A549 (cell line): ENCODE measurements at regions not wholly inside any gene's neighbourhood (a gene's known extent, or its start where the extent isn't known, plus 50 kb on each side); places are given as distances from the start of the nearest gene placed in this dataset.

Experiments used
- ATAC-seq, 2 experiments: fragments of 200-7000 bp in 1 of 2; fragments of >200 bp in 1 of 2; cut with Nextera tagmentation in 1 of 2; cut with Tn5 transposase in 1 of 2; 3 replicates each; pipeline versions ENCODE4 v1.8.0 to v1.9.1; 2018 to 2020; ENCODE audit warnings: mild to moderate bottlenecking in 1 of 2, moderate library complexity in 1 of 2
- CTCF ChIA-PET: fragments of 300-600 bp; sonication (Branson Sonifier 250); formaldehyde crosslinking; extraction: SDS; loops from one replicate; lab custom pipeline; 2021; ENCODE audit warnings: antibody characterized with exemption, inconsistent platforms; lab: Yijun Ruan, JAX
- POLR2A ChIA-PET: fragments of 350-600 bp; formaldehyde crosslinking; extraction: SDS; loops from one replicate; lab custom pipeline; 2021; ENCODE audit warnings: antibody characterized with exemption, inconsistent platforms; lab: Yijun Ruan, JAX
- DNase-seq, 2 experiments: peaks; one replicate each; pipeline versions ENCODE4 v3.0.0 to v3.0.0-alpha.2; 2011 to 2016; ENCODE audit warnings: low read depth in 1 of 2, low spot score in 1 of 2
- FAIRE-seq: peaks from 2 replicates; lab custom pipeline; 2011; peaks lifted over from hg19 to GRCh38; lab: Jason Lieb, UNC
- H3K27ac ChIP-seq, 2 experiments: fragments of >200 bp; sonication (Bioruptor Twin); formaldehyde crosslinking; 3 replicates each; pipeline ENCODE4 v1.5.1; 2016 to 2017
- H3K4me1 ChIP-seq: fragments of >200 bp; sonication (Bioruptor Twin); formaldehyde crosslinking; 3 replicates; pipeline ENCODE4 v1.6.1; 2016
- H3K4me2 ChIP-seq: fragments of >200 bp; sonication (Bioruptor Twin); formaldehyde crosslinking; 3 replicates; pipeline ENCODE4 v1.6.1; 2016
- H3K4me3 ChIP-seq: fragments of >200 bp; sonication (Bioruptor Twin); formaldehyde crosslinking; 3 replicates; pipeline ENCODE4 v1.5.1; 2016
- H3K9me3 ChIP-seq: fragments of >200 bp; sonication (Bioruptor Twin); formaldehyde crosslinking; 3 replicates; pipeline ENCODE4 v1.6.1; 2016
- CBX2 ChIP-seq: fragments of 200-600 bp; sonication (generic); IDR thresholded peaks from 2 replicates; pipeline ENCODE4 v1.6.1; 2016; ENCODE audit warnings: low read depth, mild to moderate bottlenecking, borderline replicate concordance
- CBX8 ChIP-seq: fragments of 200-600 bp; sonication (generic); IDR thresholded peaks from 2 replicates; pipeline ENCODE4 v1.6.1; 2016
- GATA3 ChIP-seq: IDR thresholded peaks from 2 replicates; pipeline ENCODE4 v1.6.1; 2012; ENCODE audit warnings: borderline replicate concordance
- HEYL ChIP-seq: fragments of 250-450 bp; sonication (Bioruptor Pico); IDR thresholded peaks from 2 replicates; pipeline ENCODE4 v1.8.0; 2021; ENCODE audit warnings: mild to moderate bottlenecking, moderate library complexity
- HOXA7 ChIP-seq: fragments of 250-450 bp; sonication (Bioruptor Pico); IDR thresholded peaks from 2 replicates; pipeline ENCODE4 v1.5.0; 2020; ENCODE audit warnings: mild to moderate bottlenecking, moderate library complexity
- HOXB5 ChIP-seq: fragments of 250-450 bp; sonication (Bioruptor Pico); IDR thresholded peaks from 2 replicates; pipeline ENCODE4 v1.5.0; 2020; ENCODE audit warnings: mild to moderate bottlenecking, moderate library complexity
- KDM1A ChIP-seq: fragments of 200-600 bp; sonication (generic); IDR thresholded peaks from 2 replicates; pipeline ENCODE4 v1.6.1; 2016; ENCODE audit warnings: low read depth, mild to moderate bottlenecking
- KDM5A ChIP-seq: fragments of 200-600 bp; sonication (generic); IDR thresholded peaks from 2 replicates; pipeline ENCODE4 v1.6.1; 2016; ENCODE audit warnings: antibody characterized with exemption, mild to moderate bottlenecking
- NFE2L2 ChIP-seq: fragments of 150-350 bp; conservative IDR thresholded peaks from 2 replicates; pipeline ENCODE4 v1.6.1; 2014; ENCODE audit warnings: low read length
- POLR2A ChIP-seq: IDR thresholded peaks from 2 replicates; pipeline ENCODE4 v1.6.1; 2012; ENCODE audit warnings: mild to moderate bottlenecking, low read length
- POLR2AphosphoS2 ChIP-seq: conservative IDR thresholded peaks from 2 replicates; pipeline ENCODE4 v1.6.1; 2012; ENCODE audit warnings: low read length, improper control_type of control experiment, inconsistent platforms
- TFCP2L1 ChIP-seq: fragments of 250-450 bp; sonication (Bioruptor Pico); IDR thresholded peaks from 2 replicates; pipeline ENCODE4 v1.5.0; 2021; ENCODE audit warnings: mild to moderate bottlenecking
- ZNF302 ChIP-seq: fragments of 250-450 bp; sonication (Bioruptor Pico); IDR thresholded peaks from 2 replicates; pipeline ENCODE4 v1.9.0; 2021; ENCODE audit warnings: inconsistent platforms, mild to moderate bottlenecking, moderate library complexity
- ZSCAN20 ChIP-seq: fragments of 250-450 bp; sonication (Bioruptor Pico); IDR thresholded peaks from 2 replicates; pipeline ENCODE4 v1.8.0; 2022; ENCODE audit warnings: mild to moderate bottlenecking, moderate library complexity
- WGBS: methylation state at CpG from one replicate; pipeline ENCODE4 v1.1.6; 2017; ENCODE audit errors: missing lambda C conversion rate; 5-methylcytosine and 5-hydroxymethylcytosine counted together
- TF ChIP-seq, protein P1 (sequence below): fragments of 150-350 bp; IDR thresholded peaks from 2 replicates; pipeline ENCODE4 v1.6.1; 2014; ENCODE audit warnings: low read depth, mild to moderate bottlenecking, low read length
- TF ChIP-seq, protein P2 (sequence below): fragments of 200-600 bp; sonication (generic); IDR thresholded peaks from 2 replicates; pipeline ENCODE4 v1.6.1; 2016; ENCODE audit warnings: antibody characterized with exemption, mild to moderate bottlenecking, moderate library complexity
- TF ChIP-seq, protein P3 (sequence below): fragments of 450-650 bp; IDR thresholded peaks from 2 replicates; pipeline ENCODE4 v1.6.1; 2014; ENCODE audit warnings: antibody characterized with exemption
- TF ChIP-seq, protein P4 (sequence below): fragments of >200 bp; sonication (Bioruptor Twin); formaldehyde crosslinking; IDR thresholded peaks from 2 replicates; pipeline ENCODE4 v1.6.1; 2016
- TF ChIP-seq, protein P5 (sequence below): fragments of >200 bp; sonication (Bioruptor Twin); formaldehyde crosslinking; IDR thresholded peaks from 3 replicates; pipeline ENCODE4 v1.5.1; 2016

DNA sequence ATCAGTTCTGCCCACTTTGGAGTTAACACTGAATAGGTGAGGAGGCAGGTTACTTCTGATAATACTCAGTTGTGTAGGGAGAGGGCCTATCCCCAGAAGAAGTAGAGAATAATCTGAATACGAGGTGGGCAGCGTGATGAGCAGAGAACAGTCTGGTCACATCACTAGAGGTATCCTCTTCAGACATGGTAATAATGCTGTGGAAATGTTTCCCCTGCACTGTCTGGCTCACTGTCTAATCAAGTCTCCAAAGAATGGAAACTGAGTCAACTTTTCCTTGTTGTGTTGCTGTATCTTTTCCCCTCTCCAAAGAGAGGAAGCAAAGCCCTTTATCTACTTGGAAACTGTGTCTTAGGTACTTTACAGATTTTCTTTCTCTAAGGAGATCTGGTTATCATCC lies 110.9 kb upstream of the ANKRD55 start:
- H3K9me3 ChIP-seq, result 0 out of 3 replicates have a peak, but pooled peaks cover 7% of the 10 kb centered on the region
- CTCF ChIA-PET, result no interaction called here
- FAIRE-seq (no peak), DNase-seq (no peak), ATAC-seq (no peak)
- no peak overlapping the region for H3K27ac ChIP-seq
- H3K4me3 ChIP-seq, result no peak overlapping the region
- H3K4me2 ChIP-seq, result no peak overlapping the region
- TF ChIP-seq CBX2 (no peak), HEYL (CRISPR knock-in tag) (no peak), TFCP2L1 (CRISPR knock-in tag) (no peak), HOXB5 (no peak), ZNF302 (no peak), GATA3 (no peak), NFE2L2 (no peak), HOXA7 (CRISPR knock-in tag) (no peak), ZSCAN20 (CRISPR knock-in tag) (no peak)
- TF ChIP-seq, protein P1, sequence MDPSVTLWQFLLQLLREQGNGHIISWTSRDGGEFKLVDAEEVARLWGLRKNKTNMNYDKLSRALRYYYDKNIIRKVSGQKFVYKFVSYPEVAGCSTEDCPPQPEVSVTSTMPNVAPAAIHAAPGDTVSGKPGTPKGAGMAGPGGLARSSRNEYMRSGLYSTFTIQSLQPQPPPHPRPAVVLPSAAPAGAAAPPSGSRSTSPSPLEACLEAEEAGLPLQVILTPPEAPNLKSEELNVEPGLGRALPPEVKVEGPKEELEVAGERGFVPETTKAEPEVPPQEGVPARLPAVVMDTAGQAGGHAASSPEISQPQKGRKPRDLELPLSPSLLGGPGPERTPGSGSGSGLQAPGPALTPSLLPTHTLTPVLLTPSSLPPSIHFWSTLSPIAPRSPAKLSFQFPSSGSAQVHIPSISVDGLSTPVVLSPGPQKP, result no peak
- TF ChIP-seq, protein P2, sequence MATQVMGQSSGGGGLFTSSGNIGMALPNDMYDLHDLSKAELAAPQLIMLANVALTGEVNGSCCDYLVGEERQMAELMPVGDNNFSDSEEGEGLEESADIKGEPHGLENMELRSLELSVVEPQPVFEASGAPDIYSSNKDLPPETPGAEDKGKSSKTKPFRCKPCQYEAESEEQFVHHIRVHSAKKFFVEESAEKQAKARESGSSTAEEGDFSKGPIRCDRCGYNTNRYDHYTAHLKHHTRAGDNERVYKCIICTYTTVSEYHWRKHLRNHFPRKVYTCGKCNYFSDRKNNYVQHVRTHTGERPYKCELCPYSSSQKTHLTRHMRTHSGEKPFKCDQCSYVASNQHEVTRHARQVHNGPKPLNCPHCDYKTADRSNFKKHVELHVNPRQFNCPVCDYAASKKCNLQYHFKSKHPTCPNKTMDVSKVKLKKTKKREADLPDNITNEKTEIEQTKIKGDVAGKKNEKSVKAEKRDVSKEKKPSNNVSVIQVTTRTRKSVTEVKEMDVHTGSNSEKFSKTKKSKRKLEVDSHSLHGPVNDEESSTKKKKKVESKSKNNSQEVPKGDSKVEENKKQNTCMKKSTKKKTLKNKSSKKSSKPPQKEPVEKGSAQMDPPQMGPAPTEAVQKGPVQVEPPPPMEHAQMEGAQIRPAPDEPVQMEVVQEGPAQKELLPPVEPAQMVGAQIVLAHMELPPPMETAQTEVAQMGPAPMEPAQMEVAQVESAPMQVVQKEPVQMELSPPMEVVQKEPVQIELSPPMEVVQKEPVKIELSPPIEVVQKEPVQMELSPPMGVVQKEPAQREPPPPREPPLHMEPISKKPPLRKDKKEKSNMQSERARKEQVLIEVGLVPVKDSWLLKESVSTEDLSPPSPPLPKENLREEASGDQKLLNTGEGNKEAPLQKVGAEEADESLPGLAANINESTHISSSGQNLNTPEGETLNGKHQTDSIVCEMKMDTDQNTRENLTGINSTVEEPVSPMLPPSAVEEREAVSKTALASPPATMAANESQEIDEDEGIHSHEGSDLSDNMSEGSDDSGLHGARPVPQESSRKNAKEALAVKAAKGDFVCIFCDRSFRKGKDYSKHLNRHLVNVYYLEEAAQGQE, result no peak
- TF ChIP-seq, protein P3, sequence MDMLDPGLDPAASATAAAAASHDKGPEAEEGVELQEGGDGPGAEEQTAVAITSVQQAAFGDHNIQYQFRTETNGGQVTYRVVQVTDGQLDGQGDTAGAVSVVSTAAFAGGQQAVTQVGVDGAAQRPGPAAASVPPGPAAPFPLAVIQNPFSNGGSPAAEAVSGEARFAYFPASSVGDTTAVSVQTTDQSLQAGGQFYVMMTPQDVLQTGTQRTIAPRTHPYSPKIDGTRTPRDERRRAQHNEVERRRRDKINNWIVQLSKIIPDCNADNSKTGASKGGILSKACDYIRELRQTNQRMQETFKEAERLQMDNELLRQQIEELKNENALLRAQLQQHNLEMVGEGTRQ, result no peak
- WGBS, result 92% methylated on average over 2 of the region's 2 CpGs
- POLR2A ChIA-PET, result no interaction called here
- H3K4me1 ChIP-seq, result peaks cover 20% of the 10 kb centered on the region

DNA sequence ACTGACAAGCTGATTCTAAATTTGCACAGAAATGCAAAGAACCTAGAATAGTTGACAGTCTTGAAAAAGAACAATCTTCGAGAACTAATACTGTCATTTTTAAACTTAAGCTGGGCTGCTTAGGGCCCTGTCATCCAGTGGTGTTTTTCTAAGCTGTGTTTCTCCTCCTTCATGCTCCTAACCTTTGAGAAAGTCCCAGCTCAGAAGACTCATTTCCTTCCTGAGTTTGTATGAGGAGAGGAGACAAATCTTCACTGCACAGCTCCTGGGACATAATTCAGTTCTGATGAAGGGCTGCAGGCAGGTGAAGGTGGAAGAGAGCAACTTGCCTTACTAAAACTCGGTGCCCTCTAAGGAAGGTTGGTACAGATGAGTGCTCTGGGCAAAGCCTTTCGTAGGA lies 109.5 kb upstream of the ANKRD55 start:
- Histone ChIP-seq H3K4me2 (no peak overlapping the region), H3K4me1 (peaks cover 14% of the 10 kb centered on the region), H3K4me3 (no peak overlapping the region)
- FAIRE-seq (no peak), DNase-seq (no peak)
- CTCF ChIA-PET, result interaction anchor here (1.1 to 1.5 kb wide), 2 partner anchors 9 to 496 kb away, joined by 3 read pairs; no protein-coding TSS in a partner anchor
- 84% methylated on average over 3 of the region's 3 CpGs for WGBS
- POLR2A ChIA-PET, result no interaction called here
- TF ChIP-seq POLR2A, result no peak
- TF ChIP-seq, all 56 proteins: peak for 0
- Histone ChIP-seq H3K27ac (no peak overlapping the region), H3K9me3 (0 out of 3 replicates have a peak, but pooled peaks cover 7% of the 10 kb centered on the region)
- ATAC-seq, result no peak

DNA sequence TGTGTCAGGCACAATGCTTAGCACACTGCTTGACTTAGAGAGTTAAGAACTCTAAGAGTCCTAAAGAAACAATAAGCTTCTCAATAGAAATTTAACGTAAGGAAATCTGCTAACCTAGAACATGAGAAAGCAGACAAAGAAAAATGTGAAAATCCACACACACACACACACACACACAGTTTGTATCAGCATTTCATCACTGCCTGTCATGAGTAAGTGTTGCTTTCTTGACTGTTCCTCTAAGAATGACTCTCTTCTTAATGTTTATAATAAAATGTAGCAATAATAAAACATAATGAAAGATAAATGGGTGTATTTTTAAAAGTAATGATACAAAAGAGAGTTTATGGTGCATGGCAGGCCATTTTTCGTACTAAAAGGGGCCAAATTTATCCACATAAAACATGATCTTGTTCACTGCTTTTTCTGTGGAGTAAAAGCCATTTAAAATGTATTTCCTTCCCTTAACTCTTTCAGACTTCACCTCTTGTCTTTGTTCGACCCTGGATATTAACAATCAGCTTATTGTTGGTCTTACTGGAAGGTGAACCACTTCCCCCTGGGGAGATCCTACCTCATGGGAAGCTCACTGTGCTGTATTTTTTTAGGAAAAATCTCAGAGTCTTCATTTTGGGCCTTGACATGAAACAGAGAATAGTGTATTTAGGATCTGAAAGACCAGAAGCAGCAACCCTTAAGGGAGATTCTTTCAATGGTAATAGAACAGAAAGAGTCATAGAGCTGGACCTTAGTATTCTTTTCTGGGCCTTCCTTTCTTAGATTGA lies 107.3 kb upstream of the ANKRD55 start:
- CTCF ChIA-PET, result interaction anchor here (0.6 to 1.3 kb wide), 2 partner anchors 10 to 44 kb away, joined by 5 read pairs; no protein-coding TSS in a partner anchor
- ATAC-seq (no peak), FAIRE-seq (no peak), DNase-seq (no peak)
- no peaks in the 10 kb centered on the region for H3K4me1 ChIP-seq
- POLR2A ChIA-PET, result no interaction called here
- H3K27ac ChIP-seq, result no peak overlapping the region
- H3K4me2 ChIP-seq, result no peak overlapping the region
- TF ChIP-seq GATA3 (no peak), POLR2AphosphoS2 (no peak), KDM1A (no peak), CBX8 (no peak), KDM5A (no peak)
- TF ChIP-seq, protein P4, sequence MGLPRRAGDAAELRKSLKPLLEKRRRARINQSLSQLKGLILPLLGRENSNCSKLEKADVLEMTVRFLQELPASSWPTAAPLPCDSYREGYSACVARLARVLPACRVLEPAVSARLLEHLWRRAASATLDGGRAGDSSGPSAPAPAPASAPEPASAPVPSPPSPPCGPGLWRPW, result no peak
- TF ChIP-seq, protein P5, sequence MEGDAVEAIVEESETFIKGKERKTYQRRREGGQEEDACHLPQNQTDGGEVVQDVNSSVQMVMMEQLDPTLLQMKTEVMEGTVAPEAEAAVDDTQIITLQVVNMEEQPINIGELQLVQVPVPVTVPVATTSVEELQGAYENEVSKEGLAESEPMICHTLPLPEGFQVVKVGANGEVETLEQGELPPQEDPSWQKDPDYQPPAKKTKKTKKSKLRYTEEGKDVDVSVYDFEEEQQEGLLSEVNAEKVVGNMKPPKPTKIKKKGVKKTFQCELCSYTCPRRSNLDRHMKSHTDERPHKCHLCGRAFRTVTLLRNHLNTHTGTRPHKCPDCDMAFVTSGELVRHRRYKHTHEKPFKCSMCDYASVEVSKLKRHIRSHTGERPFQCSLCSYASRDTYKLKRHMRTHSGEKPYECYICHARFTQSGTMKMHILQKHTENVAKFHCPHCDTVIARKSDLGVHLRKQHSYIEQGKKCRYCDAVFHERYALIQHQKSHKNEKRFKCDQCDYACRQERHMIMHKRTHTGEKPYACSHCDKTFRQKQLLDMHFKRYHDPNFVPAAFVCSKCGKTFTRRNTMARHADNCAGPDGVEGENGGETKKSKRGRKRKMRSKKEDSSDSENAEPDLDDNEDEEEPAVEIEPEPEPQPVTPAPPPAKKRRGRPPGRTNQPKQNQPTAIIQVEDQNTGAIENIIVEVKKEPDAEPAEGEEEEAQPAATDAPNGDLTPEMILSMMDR, result no peak
- peaks cover 9% of the 10 kb centered on the region; the same call in 1 of the 3 replicates for H3K9me3 ChIP-seq
- 54% methylated on average over 3 of the region's 3 CpGs for WGBS
- H3K4me3 ChIP-seq, result no peak overlapping the region
